ENCODE measurements at regions not wholly inside any gene's neighbourhood (a gene's known extent, or its start where the extent isn't known, plus 50 kb on each side); places are given as distances from the start of the nearest gene placed in this dataset.

DNA sequence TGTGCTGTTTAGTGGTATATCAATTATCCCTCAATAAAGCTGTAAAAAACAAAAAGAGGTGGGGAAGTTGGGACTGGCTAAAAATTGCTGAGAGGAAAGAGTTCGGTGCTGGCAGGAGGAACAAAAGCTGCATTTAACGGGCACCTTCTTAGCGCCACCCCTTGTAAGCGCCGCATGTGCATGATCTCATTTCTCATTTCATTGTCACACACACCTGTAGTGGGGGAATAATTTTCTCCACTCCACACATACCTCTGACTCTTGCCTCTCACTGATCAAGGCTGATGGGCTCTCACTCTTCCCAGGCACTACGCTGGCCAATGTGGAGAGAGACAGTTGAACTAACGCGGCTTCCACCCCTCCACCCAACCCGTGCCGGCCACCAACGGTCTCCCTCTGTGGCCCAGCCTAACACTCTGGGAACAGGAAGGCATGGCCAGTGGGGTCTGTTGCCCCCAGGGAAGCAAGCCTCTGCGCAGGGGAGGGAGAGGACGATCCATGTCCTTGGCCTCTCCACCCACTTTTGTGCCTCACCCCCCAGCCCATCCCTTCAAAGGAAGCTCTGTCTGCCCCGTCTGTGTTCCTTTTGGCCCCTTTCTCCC lies 186.7 kb upstream of the SYT13 start:
- DNase-seq (ENCODE audit: low spot score in 2 of 2) (no peak), ATAC-seq (no peak)
- Mint-ChIP-seq H3K36me3 (no peaks in the 10 kb centered on the region), H3K27ac (no peak overlapping the region), H3K9me3 (no peaks in the 10 kb centered on the region)

DNA sequence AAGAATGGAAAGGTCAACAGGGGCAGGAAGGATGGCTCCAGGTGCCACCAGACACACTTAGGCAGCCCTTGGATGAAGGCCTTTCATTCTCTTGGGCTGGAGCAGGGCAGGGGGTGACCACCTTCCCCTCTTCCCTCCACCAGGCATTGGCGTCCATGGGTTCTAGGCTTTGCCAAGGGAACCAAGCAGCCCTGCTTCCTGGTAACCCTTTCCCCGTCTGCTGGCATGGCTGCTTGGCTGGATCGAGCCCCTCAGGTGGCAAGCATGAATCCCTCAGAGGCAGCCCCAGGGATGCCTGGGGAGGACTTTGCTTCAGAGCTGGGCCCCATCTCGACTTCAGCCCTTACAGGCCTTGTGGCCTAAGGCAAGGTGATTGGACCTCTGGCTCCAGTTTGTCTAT lies 185.1 kb upstream of the SYT13 start:
- ATAC-seq (no peak), DNase-seq (ENCODE audit: low spot score in 2 of 2) (no peak)
- no peaks in the 10 kb centered on the region for H3K9me3 Mint-ChIP-seq
- H3K27ac Mint-ChIP-seq: no peak overlapping the region
- no peaks in the 10 kb centered on the region for H3K36me3 Mint-ChIP-seq

DNA sequence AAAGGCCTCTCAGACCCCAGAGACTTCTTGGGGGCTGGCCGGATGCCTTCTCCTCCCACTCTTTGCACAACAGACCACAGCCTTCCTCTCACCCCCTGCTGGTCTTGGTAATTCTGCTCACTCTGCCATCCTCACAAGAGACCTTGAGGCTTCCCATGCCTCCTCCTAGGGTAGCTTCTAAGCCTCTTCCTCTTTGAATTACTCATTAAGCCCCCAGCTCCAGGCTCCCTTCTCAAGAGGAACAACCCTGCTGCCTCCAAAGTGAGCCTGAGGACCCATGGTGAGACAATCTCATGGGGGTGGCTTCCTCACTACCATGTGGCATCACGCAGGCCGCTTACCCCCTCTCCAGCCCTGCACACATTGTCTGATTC lies 184.6 kb upstream of the SYT13 start:
- no peaks in the 10 kb centered on the region for H3K9me3 Mint-ChIP-seq
- H3K27ac Mint-ChIP-seq: peak overlapping the region in 1 of 2 donors; percentile 74
- H3K36me3 Mint-ChIP-seq: no peaks in the 10 kb centered on the region
- no peak for DNase-seq (ENCODE audit: low spot score in 2 of 2)
- no peak for ATAC-seq

DNA sequence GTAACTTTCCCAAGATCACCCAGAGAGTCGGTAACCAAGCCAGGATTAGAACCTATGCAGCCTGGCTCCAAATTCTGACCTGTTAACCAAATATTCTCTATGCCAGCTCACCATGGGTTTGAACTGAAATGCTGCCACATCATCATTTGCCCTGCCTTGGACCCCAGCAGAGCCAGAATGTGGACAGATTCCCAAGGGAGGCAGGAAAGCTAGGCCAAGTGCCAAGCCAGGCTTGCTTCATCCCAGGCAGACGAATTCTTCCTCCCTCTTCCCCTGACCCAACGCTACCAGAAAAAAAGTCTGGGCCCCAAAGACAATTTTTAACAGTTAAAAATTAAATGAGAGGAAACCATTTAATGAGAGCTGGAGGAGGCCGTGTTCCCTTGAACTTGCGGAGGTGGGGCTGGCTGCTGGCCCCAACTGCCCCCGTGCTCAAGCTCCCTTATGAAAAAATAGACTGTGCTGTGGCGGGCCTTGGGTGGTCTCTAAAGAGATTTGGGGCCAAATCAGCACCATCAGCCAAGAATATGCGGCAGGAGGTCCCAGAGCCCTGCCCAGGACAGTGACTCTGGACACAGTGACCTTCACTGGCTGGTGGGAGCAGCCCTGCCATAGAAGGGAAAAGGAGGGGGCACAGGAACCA lies 184.1 kb upstream of the SYT13 start:
- Mint-ChIP-seq H3K36me3 (no peaks in the 10 kb centered on the region), H3K27ac (no peak overlapping the region), H3K9me3 (no peaks in the 10 kb centered on the region)
- DNase-seq (ENCODE audit: low spot score in 2 of 2) (no peak), ATAC-seq (no peak)

DNA sequence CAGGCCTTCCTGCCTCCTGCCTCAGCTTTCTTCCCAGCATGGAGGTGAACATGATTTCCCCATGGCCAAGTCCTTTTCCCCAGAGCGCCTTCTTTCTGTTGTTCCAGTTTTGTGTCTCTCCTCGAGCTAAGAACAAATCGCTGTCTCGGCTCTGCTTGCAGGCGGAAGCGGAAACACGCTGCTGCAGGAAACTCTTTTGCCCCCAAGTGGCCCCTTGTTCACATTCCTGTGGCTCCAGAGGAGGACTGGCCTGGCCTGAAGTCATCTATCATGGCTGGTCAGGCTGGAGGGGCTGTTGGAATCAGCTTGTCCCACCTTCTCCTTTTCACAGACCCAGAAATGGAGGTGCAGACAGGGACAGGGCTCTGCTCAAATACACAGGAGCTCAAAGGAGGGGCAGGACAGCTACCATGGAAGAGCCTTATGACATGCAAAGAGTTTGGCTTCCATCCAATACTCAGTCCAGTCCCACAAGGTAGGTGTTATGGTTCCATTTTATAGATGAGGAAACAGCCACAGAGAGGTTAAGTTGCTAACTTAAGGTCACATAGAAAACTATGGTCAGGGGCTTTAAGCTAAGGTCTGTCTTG lies 182.2 kb upstream of the SYT13 start:
- DNase-seq (ENCODE audit: low spot score in 2 of 2): no peak
- Mint-ChIP-seq H3K9me3 (no peaks in the 10 kb centered on the region), H3K36me3 (no peaks in the 10 kb centered on the region), H3K27ac (no peak overlapping the region)
- ATAC-seq: no peak

DNA sequence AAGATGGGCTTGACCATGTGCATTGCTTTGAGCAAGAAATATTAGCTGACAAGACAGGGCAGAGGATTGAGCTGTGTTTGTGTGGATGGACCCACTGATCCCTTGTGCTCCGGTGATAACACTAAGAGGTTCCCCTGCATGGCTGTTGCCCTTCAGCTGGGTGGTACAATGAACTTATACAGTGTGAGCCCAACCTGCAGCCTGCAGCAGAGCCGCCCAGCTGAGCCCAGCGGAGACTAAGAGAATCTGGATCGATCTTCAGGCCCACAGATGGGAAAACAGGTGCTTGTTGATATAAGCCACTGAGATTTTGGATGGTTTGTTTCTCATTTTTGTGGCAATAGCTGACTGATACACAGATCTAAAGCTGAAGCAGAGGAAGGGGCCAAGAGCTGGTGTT lies 177.4 kb upstream of the SYT13 start:
- Mint-ChIP-seq H3K9me3 (no peaks in the 10 kb centered on the region), H3K36me3 (no peaks in the 10 kb centered on the region), H3K27ac (no peak overlapping the region)
- no peak for ATAC-seq
- DNase-seq (ENCODE audit: low spot score in 2 of 2): no peak

DNA sequence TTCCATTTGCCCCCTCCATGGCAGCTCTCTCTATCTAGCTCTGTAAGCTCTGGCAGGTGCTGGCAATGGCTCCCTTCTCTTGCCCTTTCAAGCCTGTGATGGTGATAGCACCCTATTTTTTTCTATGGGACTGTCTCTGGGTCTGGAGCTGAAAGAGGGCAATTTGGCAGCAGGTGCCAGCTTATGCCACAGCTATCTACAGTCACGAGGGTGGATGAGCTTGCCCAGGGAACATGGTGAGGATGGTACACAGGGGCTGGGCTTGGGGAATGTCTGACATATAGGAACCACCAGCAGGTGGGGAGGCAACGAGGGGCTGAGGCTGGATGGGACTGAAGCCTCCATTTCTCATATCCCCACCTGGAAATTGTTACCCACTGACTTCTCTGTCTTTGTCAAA lies 175.4 kb upstream of the SYT13 start:
- Mint-ChIP-seq H3K9me3 (no peaks in the 10 kb centered on the region), H3K27ac (no peak overlapping the region), H3K36me3 (no peaks in the 10 kb centered on the region)
- ATAC-seq (no peak), DNase-seq (ENCODE audit: low spot score in 2 of 2) (no peak)

DNA sequence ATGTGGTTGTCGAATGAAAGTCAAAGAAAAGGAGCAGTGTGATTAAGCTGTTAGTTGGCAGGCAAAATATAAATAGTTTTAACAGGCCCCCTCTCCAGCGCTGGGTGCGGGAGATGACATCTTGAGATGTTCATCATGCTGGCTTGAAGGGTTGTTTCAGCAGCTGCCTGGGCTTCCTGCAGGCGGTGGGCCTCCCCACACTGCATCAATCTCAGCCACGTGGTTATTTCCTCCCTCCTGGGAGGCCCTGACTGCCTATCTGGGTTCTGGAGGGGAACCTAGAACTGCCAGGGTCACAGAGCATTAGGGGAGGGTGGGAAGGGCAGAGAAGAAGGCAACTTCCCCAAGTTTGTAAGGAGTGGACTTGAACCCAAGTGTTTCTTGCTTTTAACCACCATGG lies 173.3 kb upstream of the SYT13 start:
- Mint-ChIP-seq H3K9me3 (no peaks in the 10 kb centered on the region), H3K27ac (no peak overlapping the region), H3K36me3 (no peaks in the 10 kb centered on the region)
- ATAC-seq (no peak), DNase-seq (ENCODE audit: low spot score in 2 of 2) (no peak)

DNA sequence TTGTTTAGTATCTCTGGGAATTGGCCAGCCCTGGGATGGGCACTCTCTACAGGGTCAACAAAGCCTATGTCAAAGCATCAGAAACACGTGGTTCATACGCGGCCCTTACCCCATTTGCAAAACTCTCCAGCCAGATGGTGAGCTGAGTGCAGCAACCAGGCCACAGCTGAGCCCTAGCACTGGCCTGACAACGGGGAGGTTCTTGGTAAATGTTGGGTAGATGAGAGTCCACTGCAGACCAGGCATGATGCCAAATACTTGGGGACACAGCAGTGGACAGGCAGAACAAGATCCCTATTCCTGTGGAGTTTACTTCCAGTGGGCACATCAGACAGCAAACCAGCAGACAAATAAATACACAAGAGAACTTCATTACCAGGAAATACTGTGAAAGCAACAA lies 172.1 kb upstream of the SYT13 start:
- H3K9me3 Mint-ChIP-seq: no peaks in the 10 kb centered on the region
- H3K27ac Mint-ChIP-seq: no peak overlapping the region

DNA sequence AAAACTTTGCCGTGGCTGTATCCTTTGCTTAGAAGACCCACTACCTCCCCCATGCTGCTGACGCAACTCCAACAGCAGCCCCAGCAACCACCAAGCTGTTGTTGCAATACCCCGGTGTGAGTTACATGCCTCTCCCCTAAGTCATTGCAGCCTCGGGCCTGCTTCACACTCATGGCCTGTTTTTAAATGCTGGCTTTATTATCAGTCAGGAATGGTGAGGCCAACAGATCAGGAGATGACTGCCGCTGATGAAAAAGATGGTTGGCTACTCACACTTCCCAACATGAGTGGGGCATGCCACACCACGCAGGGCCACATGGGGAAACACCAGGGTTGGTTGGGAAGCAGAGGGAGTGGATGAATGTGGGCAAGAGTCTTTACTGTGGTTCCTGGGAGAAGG lies 171.5 kb upstream of the SYT13 start:
- H3K36me3 Mint-ChIP-seq: no peaks in the 10 kb centered on the region
- H3K27ac Mint-ChIP-seq: no peak overlapping the region
- DNase-seq (ENCODE audit: low spot score in 2 of 2) (no peak), ATAC-seq (no peak)
- H3K9me3 Mint-ChIP-seq: no peaks in the 10 kb centered on the region

More for the DNA sequence above, 172.1 kb upstream of the SYT13 start:
- DNase-seq (ENCODE audit: low spot score in 2 of 2) (no peak), ATAC-seq (no peak)
- no peaks in the 10 kb centered on the region for H3K36me3 Mint-ChIP-seq

DNA sequence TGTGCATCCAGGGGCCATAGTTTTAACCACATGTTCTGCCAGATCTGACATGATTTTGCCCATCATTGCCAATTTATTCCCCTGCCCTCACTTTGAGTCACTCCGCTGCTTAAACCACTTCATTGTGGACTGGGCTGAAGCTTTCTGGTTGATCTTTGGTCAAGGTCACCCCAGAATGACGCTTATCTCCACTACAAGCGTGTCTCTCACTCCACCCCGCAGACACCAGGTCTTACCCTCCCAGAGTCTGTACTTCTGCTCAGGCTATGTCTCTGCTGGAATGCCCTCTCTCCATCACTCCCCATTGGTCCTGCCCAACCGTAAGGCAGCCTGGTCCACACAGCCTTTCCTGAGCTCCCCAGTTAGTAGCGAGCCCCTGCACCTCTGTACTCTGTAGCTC lies 170.5 kb upstream of the SYT13 start:
- H3K36me3 Mint-ChIP-seq: no peaks in the 10 kb centered on the region
- ATAC-seq: no peak
- DNase-seq (ENCODE audit: low spot score in 2 of 2): no peak
- no peak overlapping the region for H3K27ac Mint-ChIP-seq
- no peaks in the 10 kb centered on the region for H3K9me3 Mint-ChIP-seq

DNA sequence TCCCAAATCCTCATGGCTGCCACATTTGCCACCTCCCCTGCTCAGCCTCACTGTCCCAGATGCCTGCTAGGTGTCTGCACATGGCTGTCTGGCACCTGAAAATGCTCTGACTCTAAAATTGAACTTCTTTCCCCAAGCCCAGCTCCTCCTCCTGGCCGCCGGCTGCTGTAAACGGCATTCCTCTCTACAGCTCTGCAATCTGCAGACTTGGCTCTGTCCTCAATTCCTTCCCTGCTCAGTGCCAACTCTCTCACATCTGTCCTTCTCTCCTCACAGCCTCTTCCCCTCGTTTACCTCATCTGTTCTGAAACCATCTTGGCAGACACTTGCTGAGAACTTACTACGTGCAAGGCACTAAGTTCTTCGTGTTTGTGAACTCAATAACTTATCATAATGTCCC lies 169.4 kb upstream of the SYT13 start:
- DNase-seq (ENCODE audit: low spot score in 2 of 2) (no peak), ATAC-seq (no peak)
- no peak overlapping the region for H3K27ac Mint-ChIP-seq
- no peaks in the 10 kb centered on the region for H3K36me3 Mint-ChIP-seq
- no peaks in the 10 kb centered on the region for H3K9me3 Mint-ChIP-seq

DNA sequence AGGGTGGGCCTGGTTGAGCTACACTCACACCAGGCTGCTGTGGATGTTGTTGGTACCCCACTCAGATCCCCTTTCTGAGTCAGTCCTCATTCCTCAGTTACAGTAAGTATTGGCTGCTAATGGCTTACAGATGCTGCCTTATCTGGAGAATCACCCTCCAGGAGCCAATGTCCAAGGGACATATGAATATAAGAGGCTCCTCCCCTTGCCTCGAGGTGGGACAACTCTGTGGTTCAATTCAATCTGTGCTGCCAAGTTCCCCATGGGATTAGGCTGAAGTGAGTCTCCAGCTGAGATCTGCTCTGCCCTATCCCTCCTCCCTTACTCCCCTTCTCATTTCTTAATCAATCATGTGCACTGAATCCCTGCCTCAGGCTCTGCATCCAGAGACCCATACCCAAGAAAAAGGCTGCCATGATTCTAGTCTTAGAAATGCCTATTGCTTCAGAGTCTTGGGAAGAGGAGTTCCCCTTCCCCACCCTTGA lies 168.8 kb upstream of the SYT13 start:
- Mint-ChIP-seq H3K9me3 (no peaks in the 10 kb centered on the region), H3K27ac (no peak overlapping the region), H3K36me3 (no peaks in the 10 kb centered on the region)
- ATAC-seq (no peak), DNase-seq (ENCODE audit: low spot score in 2 of 2) (no peak)

DNA sequence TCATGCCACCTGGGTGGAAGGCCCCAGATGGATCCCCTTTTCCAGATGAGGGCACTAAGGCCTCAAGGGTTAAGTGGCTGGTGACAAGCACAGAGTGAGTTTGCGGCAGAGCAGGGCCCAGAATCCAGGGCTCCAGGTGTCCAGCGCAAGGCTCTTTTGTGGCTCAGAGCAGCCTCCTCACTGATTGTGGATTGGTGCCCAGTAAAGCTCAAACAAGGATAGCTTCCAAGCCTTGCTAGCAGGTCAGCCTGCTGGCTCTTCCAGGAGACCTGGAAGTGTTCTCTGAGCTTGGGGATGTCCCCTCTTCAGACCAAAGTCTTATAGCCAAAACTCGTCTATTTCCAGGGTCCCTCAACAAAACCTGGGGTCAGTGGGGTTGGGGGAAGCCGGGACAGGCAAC lies 167.6 kb upstream of the SYT13 start:
- ATAC-seq (no peak), DNase-seq (ENCODE audit: low spot score in 2 of 2) (no peak)
- no peaks in the 10 kb centered on the region for H3K36me3 Mint-ChIP-seq
- H3K27ac Mint-ChIP-seq: no peak overlapping the region
- H3K9me3 Mint-ChIP-seq: no peaks in the 10 kb centered on the region

DNA sequence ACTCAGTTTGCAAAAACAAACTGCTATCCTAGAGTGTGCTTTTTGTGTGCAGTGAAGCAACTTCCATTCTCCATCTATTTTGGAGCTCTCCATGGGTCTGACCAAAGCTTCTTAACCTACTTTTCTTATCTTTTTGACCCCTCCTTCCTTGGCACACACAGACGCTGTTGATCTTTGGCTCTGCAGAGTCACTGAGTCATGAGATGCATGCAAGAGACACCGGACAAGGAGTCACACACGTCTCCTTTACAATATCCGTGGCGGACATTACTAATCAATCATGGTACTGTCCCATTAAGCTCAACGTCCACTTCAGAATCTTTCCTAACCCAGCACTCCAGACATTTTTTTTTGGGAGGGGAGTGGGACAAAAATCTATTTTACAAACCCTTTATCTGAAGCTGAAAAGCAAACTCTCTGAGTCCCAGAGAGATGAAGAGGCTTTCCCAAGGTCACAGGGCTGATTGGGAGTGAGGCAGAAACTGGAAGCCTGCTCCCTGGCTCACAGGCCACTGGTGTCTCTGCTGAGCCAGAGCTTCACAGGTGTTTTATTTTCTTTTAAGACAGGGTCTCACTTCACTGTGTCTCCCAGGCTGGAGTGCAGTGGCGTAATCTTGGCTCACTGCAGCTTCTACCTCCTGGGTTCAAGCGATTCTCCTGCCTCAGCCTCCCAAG lies 165.8 kb upstream of the SYT13 start:
- no peaks in the 10 kb centered on the region for H3K9me3 Mint-ChIP-seq
- ATAC-seq (no peak), DNase-seq (ENCODE audit: low spot score in 2 of 2) (no peak)
- H3K27ac Mint-ChIP-seq: no peak overlapping the region
- H3K36me3 Mint-ChIP-seq: no peaks in the 10 kb centered on the region

DNA sequence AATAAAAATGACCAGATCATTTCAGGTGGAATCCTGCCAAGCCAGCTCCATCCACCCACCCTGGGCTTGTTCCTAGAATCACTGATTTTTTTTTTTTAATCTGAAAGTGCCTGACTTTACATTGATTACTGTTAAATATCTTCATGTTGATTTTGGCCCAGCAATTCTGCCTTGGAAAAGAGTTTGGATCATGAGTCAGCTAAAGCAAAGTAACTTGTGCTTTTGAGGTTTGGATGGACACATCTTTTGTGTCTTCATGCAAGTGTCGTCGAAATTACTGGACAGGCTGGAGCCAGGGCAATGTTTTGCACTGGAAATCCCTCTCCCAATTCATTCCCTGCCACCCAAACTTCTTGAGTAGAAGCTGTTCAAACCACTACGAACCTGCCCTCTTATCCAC lies 164.0 kb upstream of the SYT13 start:
- no peaks in the 10 kb centered on the region for H3K36me3 Mint-ChIP-seq
- no peaks in the 10 kb centered on the region for H3K9me3 Mint-ChIP-seq
- ATAC-seq: no peak
- DNase-seq (ENCODE audit: low spot score in 2 of 2): no peak
- H3K27ac Mint-ChIP-seq: no peak overlapping the region

DNA sequence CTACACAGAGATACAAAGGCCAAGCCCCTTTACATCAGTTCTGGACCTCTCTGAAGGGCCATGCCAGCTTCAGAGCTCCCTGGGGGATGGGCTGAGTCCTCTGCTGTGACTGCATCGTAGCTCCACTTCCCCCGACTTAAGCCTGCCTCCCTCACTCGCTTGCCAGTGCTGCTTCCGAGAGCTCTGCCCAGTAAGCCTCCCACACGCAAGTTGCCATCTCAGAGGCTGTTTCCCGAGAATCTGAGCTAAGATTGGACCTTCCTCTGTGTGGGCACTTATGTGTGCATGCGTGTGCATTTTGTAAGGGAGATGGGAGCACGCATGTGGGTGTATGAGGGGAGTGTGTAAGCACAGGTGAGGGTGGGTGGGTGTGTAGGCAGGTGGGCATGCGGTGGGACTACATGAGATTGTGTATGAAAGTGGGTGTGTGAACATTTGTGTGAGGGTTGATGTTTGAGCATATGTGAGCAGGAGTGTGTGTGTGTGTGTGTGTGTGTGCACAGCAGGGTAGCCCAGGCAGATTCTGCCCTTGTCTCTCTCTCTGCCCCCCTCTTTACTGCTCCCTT lies 163.0 kb upstream of the SYT13 start:
- ATAC-seq (no peak), DNase-seq (ENCODE audit: low spot score in 2 of 2) (no peak)
- Mint-ChIP-seq H3K9me3 (no peaks in the 10 kb centered on the region), H3K36me3 (no peaks in the 10 kb centered on the region), H3K27ac (no peak overlapping the region)

Measured in activated naive CD4-positive, alpha-beta T cell treated with anti-CD3 and anti-CD28 coated beads, Interleukin-2, amount 50 U/mL, for 72 hours (primary cell).